BLaER1 (cell line): ENCODE measurements at regions not wholly inside any gene's neighbourhood (a gene's known extent, or its start where the extent isn't known, plus 50 kb on each side); places are given as distances from the start of the nearest gene placed in this dataset.

Experiments used
- H3K27ac ChIP-seq: shearing (Covaris generic); formaldehyde crosslinking; 2 replicates; pipeline ENCODE4 v1.8.1; 2022
- H3K27me3 ChIP-seq: shearing (Covaris generic); formaldehyde crosslinking; 2 replicates; pipeline ENCODE4 v1.8.1; 2022
- H3K36me3 ChIP-seq: shearing (Covaris generic); formaldehyde crosslinking; 2 replicates; pipeline ENCODE4 v1.8.1; 2022
- H3K4me1 ChIP-seq: shearing (Covaris generic); formaldehyde crosslinking; 2 replicates; pipeline ENCODE4 v1.8.1; 2022
- H3K4me2 ChIP-seq: shearing (Covaris generic); formaldehyde crosslinking; 2 replicates; pipeline ENCODE4 v1.8.1; 2022
- H3K4me3 ChIP-seq: shearing (Covaris generic); formaldehyde crosslinking; 2 replicates; pipeline ENCODE4 v1.8.1; 2022
- H3K9ac ChIP-seq: shearing (Covaris generic); formaldehyde crosslinking; 2 replicates; pipeline ENCODE4 v1.8.1; 2022
- H3K9me3 ChIP-seq: shearing (Covaris generic); formaldehyde crosslinking; 2 replicates; pipeline ENCODE4 v1.8.1; 2022
- H4K20me1 ChIP-seq: shearing (Covaris generic); formaldehyde crosslinking; 2 replicates; pipeline ENCODE4 v1.8.1; 2022
- Cebpa-rat ChIP-seq: shearing (Covaris generic); IDR thresholded peaks from 2 replicates; pipeline ENCODE4 v1.8.1; 2022

- Histone ChIP-seq H4K20me1 (no peaks in the 10 kb centered on the region), H3K36me3 (no peaks in the 10 kb centered on the region), H3K4me3 (no peak overlapping the region), H3K27me3 (peaks cover 35% of the 10 kb centered on the region), H3K9me3 (no peaks in the 10 kb centered on the region), H3K4me1 (no peaks in the 10 kb centered on the region), H3K9ac (no peak overlapping the region), H3K27ac (no peak overlapping the region), H3K4me2 (no peak overlapping the region)
- TF ChIP-seq Cebpa-rat = no peak
Measured at GRCh38 chrX:144327495-144327894, 443.6 kb downstream of the UBE2NL start.

GRCh38 chrX:144333429-144333828, 449.6 kb downstream of the UBE2NL start:
- Histone ChIP-seq H3K27ac (no peak overlapping the region), H3K9ac (no peak overlapping the region), H3K27me3 (peaks cover 66% of the 10 kb centered on the region), H3K4me3 (no peak overlapping the region), H3K4me2 (no peak overlapping the region), H3K9me3 (no peaks in the 10 kb centered on the region; the same call in 1 of the 2 replicates), H3K4me1 (no peaks in the 10 kb centered on the region), H3K36me3 (no peaks in the 10 kb centered on the region), H4K20me1 (no peaks in the 10 kb centered on the region)
- TF ChIP-seq Cebpa-rat = no peak

- no peaks in the 10 kb centered on the region for H3K4me1 ChIP-seq
- no peaks in the 10 kb centered on the region for H4K20me1 ChIP-seq
- H3K36me3 ChIP-seq = no peaks in the 10 kb centered on the region
- no peak overlapping the region for H3K4me3 ChIP-seq
- no peak overlapping the region for H3K27ac ChIP-seq
- H3K27me3 ChIP-seq = peaks cover 69% of the 10 kb centered on the region
- no peaks in the 10 kb centered on the region; the same call in 1 of the 2 replicates for H3K9me3 ChIP-seq
- TF ChIP-seq Cebpa-rat = no peak
- H3K9ac ChIP-seq = no peak overlapping the region
- no peak overlapping the region for H3K4me2 ChIP-seq
Measured at GRCh38 chrX:144334577-144334976, 450.7 kb downstream of the UBE2NL start.

GRCh38 chrX:144335402-144335801, 451.5 kb downstream of the UBE2NL start:
- Histone ChIP-seq H3K9ac (no peak overlapping the region), H3K4me2 (no peak overlapping the region), H3K27me3 (peaks cover 67% of the 10 kb centered on the region), H3K4me1 (no peaks in the 10 kb centered on the region), H3K36me3 (no peaks in the 10 kb centered on the region), H3K9me3 (no peaks in the 10 kb centered on the region; the same call in 1 of the 2 replicates), H4K20me1 (no peaks in the 10 kb centered on the region), H3K27ac (no peak overlapping the region), H3K4me3 (no peak overlapping the region)
- no peak for TF ChIP-seq Cebpa-rat

- Histone ChIP-seq H4K20me1 (no peaks in the 10 kb centered on the region), H3K4me1 (no peaks in the 10 kb centered on the region), H3K4me3 (no peak overlapping the region), H3K9ac (no peak overlapping the region), H3K27me3 (peaks cover 85% of the 10 kb centered on the region), H3K9me3 (0 out of 2 replicates have a peak, but pooled peaks cover 8% of the 10 kb centered on the region), H3K4me2 (no peak overlapping the region), H3K36me3 (no peaks in the 10 kb centered on the region), H3K27ac (no peak overlapping the region)
- TF ChIP-seq Cebpa-rat = no peak
Measured at GRCh38 chrX:144379156-144379555, 495.3 kb downstream of the UBE2NL start.

GRCh38 chrX:144388738-144389137, 504.9 kb downstream of the UBE2NL start:
- H3K36me3 ChIP-seq = no peaks in the 10 kb centered on the region
- H3K4me2 ChIP-seq = no peak overlapping the region
- no peaks in the 10 kb centered on the region for H3K4me1 ChIP-seq
- no peak overlapping the region for H3K27ac ChIP-seq
- H4K20me1 ChIP-seq = no peaks in the 10 kb centered on the region
- H3K27me3 ChIP-seq = peaks cover 31% of the 10 kb centered on the region
- TF ChIP-seq Cebpa-rat = no peak
- H3K4me3 ChIP-seq = no peak overlapping the region
- no peak overlapping the region for H3K9ac ChIP-seq
- no peaks in the 10 kb centered on the region for H3K9me3 ChIP-seq
